NT2/D1 (cell line): ENCODE measurements at regions not wholly inside any gene's neighbourhood (a gene's known extent, or its start where the extent isn't known, plus 50 kb on each side); places are given as distances from the start of the nearest gene placed in this dataset.

Experiments
- DNase-seq: peaks from one replicate; pipeline ENCODE4 v3.0.0-alpha.2; 2011; ENCODE audit warnings: low read depth, low spot score
- H3K27me3 ChIP-seq: 2 replicates; pipeline ENCODE4 v1.6.0; 2011; ENCODE audit warnings: mild to moderate bottlenecking; ENCODE audit not compliant: insufficient read length, insufficient read depth
- H3K36me3 ChIP-seq: 2 replicates; pipeline ENCODE4 v1.6.1; 2011; ENCODE audit warnings: mild to moderate bottlenecking, low read length, mixed read lengths; ENCODE audit not compliant: insufficient read depth, insufficient read length
- H3K4me1 ChIP-seq: 2 replicates; pipeline ENCODE4 v1.5.1; 2011; ENCODE audit not compliant: insufficient read depth, insufficient read length
- H3K4me3 ChIP-seq: 2 replicates; pipeline ENCODE4 v1.5.1; 2011; ENCODE audit warnings: low read depth; ENCODE audit not compliant: insufficient read length
- H3K9ac ChIP-seq: 2 replicates; pipeline ENCODE4 v1.6.0; 2011; ENCODE audit warnings: low read depth; ENCODE audit not compliant: insufficient read length
- H3K9me3 ChIP-seq: 2 replicates; pipeline ENCODE4 v1.5.1; 2011; ENCODE audit warnings: mild to moderate bottlenecking, low read length; ENCODE audit not compliant: insufficient read depth
- SUZ12 ChIP-seq: IDR thresholded peaks from 2 replicates; pipeline ENCODE4 v1.6.1; 2011; ENCODE audit not compliant: insufficient read length, insufficient read depth; ENCODE audit errors: extremely low read depth
- YY1 ChIP-seq: IDR thresholded peaks from 2 replicates; pipeline ENCODE4 v1.6.1; 2011; ENCODE audit not compliant: insufficient read length, insufficient read depth
- ZNF274 ChIP-seq: IDR thresholded peaks from 2 replicates; pipeline ENCODE4 v1.6.1; 2011; ENCODE audit warnings: mild to moderate bottlenecking, low read depth, low read length

GRCh38 chr6:137361701-137362100 lies 132.5 kb downstream of the OLIG3 start:
- H3K4me1 ChIP-seq = no peaks in the 10 kb centered on the region
- TF ChIP-seq YY1 (no peak), SUZ12 (no peak), ZNF274 (no peak)
- no peaks in the 10 kb centered on the region for H3K27me3 ChIP-seq
- no peak for DNase-seq
- no peaks in the 10 kb centered on the region for H3K9me3 ChIP-seq
- no peak overlapping the region for H3K9ac ChIP-seq
- H3K36me3 ChIP-seq = no peaks in the 10 kb centered on the region
- no peak overlapping the region for H3K4me3 ChIP-seq

GRCh38 chr6:137358273-137358672 lies 135.9 kb downstream of the OLIG3 start:
- H3K9me3 ChIP-seq = no peaks in the 10 kb centered on the region
- no peaks in the 10 kb centered on the region for H3K27me3 ChIP-seq
- no peak for DNase-seq
- H3K36me3 ChIP-seq = no peaks in the 10 kb centered on the region
- TF ChIP-seq SUZ12 (no peak), ZNF274 (no peak), YY1 (no peak)
- no peaks in the 10 kb centered on the region for H3K4me1 ChIP-seq
- H3K4me3 ChIP-seq = no peak overlapping the region
- H3K9ac ChIP-seq = no peak overlapping the region

- DNase-seq = no peak
- TF ChIP-seq YY1 (no peak), SUZ12 (no peak), ZNF274 (no peak)
- Histone ChIP-seq H3K36me3 (no peaks in the 10 kb centered on the region), H3K4me3 (no peak overlapping the region), H3K4me1 (no peaks in the 10 kb centered on the region), H3K9me3 (no peaks in the 10 kb centered on the region), H3K27me3 (no peaks in the 10 kb centered on the region), H3K9ac (no peak overlapping the region)
These were observed 136.3 kb downstream of the OLIG3 start for GRCh38 chr6:137357948-137358266.

GRCh38 chr6:137357263-137357947 lies 136.8 kb downstream of the OLIG3 start:
- H3K36me3 ChIP-seq = no peaks in the 10 kb centered on the region
- H3K4me1 ChIP-seq = no peaks in the 10 kb centered on the region
- H3K9ac ChIP-seq = no peak overlapping the region
- DNase-seq = no peak
- no peak overlapping the region for H3K4me3 ChIP-seq
- no peaks in the 10 kb centered on the region for H3K27me3 ChIP-seq
- no peaks in the 10 kb centered on the region for H3K9me3 ChIP-seq
- no peak for TF ChIP-seq ZNF274
- TF ChIP-seq YY1 = no peak
- TF ChIP-seq SUZ12 = no peak

- no peak overlapping the region for H3K4me3 ChIP-seq
- no peak for TF ChIP-seq SUZ12
- no peak for TF ChIP-seq ZNF274
- TF ChIP-seq YY1 = no peak
- H3K9ac ChIP-seq = no peak overlapping the region
- no peaks in the 10 kb centered on the region for H3K27me3 ChIP-seq
- no peaks in the 10 kb centered on the region for H3K36me3 ChIP-seq
- no peaks in the 10 kb centered on the region for H3K4me1 ChIP-seq
- no peak for DNase-seq
- H3K9me3 ChIP-seq = no peaks in the 10 kb centered on the region
These were observed 134.7 kb upstream of the IFNGR1 start for GRCh38 chr6:137353842-137354397.

- Histone ChIP-seq H3K4me1 (no peaks in the 10 kb centered on the region), H3K9me3 (no peaks in the 10 kb centered on the region)
These were observed 134.2 kb upstream of the IFNGR1 start for GRCh38 chr6:137353346-137353745.

GRCh38 chr6:137352859-137353258 lies 133.7 kb upstream of the IFNGR1 start:
- no peaks in the 10 kb centered on the region for H3K27me3 ChIP-seq
- TF ChIP-seq YY1 (no peak), SUZ12 (no peak), ZNF274 (no peak)
- no peak overlapping the region for H3K4me3 ChIP-seq
- H3K4me1 ChIP-seq = no peaks in the 10 kb centered on the region
- no peak overlapping the region for H3K9ac ChIP-seq
- no peaks in the 10 kb centered on the region for H3K9me3 ChIP-seq
- no peaks in the 10 kb centered on the region for H3K36me3 ChIP-seq
- no peak for DNase-seq

More at GRCh38 chr6:137353346-137353745, 134.2 kb upstream of the IFNGR1 start:
- no peak for DNase-seq
- Histone ChIP-seq H3K4me3 (no peak overlapping the region), H3K27me3 (no peaks in the 10 kb centered on the region), H3K9ac (no peak overlapping the region), H3K36me3 (no peaks in the 10 kb centered on the region)
- TF ChIP-seq YY1 = no peak
- TF ChIP-seq ZNF274 = no peak
- no peak for TF ChIP-seq SUZ12
